RKO (cell line): ENCODE measurements at regions not wholly inside any gene's neighbourhood (a gene's known extent, or its start where the extent isn't known, plus 50 kb on each side); places are given as distances from the start of the nearest gene placed in this dataset.

ENCODE experiments used
- DNase-seq: peaks from one replicate; pipeline ENCODE4 v3.0.0-alpha.2; 2016; ENCODE audit warnings: low spot score

DNA sequence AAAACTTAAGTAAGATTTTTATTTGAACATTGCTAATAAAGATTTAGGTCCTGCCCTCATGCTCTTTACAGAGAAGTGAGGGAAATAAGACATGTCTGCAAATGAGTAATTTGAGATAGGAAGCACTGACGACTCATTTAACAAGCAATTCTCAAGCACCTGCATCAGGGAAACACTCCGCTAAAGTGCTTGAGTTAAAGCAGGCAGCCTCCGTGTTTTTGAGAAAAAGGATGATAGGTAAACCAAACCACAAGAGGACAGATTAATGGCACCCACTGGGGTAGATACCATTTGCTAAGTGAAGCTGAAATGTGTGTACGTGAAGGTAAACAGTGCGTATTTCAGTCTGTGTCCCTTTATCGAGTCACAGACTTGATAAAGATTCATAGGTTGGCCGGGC is 184.6 kb upstream of the CARD18 start:
- DNase-seq = no peak

DNA sequence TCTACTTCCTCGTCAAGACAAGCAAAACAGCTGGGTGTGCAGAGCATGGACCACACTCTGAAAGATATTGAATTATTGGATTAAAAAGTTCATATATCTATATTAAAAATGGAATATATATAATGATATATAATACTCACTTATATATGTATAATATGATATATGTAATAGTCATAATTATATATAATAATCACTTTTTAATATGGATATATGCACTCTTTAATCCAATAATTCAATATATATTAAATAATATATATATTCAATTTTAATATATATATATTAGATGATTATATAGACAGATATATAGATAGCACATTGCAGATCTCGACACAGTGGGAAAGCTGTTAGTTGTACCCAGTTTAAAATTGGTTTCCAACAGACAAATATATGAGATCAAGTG is 182.1 kb upstream of the CARD18 start:
- DNase-seq = no peak

DNA sequence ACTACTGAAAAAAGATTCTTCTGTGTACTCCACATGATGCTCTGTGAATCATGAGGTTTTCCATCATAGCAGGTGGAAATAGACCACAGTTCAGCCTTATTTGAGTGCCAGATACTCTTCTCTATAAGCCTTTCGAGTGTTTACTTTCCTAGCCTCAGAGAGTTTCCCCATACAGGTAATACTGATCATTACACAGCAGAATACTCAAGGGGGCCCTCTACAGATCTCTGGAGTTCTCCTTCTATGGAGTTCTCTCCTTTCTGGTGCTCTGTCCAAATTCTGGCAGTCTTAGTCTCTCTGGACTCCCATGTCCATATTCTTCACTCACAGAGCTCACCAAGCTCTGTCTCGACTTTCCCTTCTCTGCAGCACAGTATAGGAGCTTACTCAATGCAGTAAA is 175.7 kb upstream of the CARD18 start:
- no peak for DNase-seq

DNA sequence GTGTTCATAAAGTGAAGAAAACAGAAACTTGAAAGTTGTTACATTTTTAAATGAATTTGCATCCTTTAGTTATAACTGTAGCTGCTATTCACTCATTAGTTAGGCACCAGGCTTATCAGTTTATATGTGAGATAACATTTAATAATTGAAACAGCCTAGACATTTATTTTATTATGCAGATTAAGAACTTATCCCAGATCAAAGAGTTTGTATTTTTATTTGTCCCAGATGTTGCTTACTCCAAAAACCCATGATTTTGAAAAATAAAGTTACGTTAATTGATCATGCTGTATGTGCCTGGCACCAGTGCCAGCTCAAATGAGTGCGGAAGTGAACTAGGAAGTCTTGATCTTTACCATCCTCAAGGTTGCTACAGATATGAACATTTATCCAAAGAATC is 172.7 kb upstream of the CARD18 start:
- no peak for DNase-seq

DNA sequence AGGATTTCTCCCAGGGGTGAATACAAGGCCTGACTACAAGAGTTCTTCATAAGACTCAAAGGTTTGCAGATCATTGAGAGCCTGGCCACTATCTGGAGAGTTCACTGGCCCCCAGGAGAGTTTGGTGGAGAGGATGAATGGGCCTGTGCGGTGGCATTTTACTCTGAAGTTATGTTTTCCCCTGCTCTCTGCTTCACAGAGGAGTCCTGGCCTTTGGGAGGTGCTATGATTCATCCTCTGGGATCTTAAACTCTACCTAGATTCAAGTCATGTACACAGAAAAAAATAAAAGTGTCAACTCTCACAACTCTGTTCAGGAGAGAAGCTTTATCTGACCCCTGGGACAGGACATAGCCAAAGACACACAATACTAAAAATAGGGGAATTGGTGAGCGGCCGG is 159.1 kb upstream of the CARD18 start:
- DNase-seq = no peak

DNA sequence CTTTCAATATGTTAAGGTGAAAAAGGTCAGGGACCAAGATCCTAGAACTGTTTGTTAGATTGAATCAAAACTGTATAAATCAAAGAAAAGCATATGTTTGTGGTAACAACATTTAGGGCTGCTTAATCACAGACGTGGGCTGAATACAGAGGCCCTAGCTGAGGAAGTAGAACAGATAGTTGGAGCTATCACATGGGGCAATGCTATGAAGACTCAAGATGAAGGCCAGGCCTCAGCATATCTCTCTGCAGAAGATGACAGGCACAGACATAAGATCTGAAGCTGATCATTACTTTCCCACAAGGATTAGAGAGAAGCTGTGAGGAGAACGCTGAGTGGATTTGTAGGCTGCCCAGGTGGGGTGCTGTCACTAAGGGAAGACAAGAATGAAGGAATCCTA is 158.6 kb upstream of the CARD18 start:
- DNase-seq = no peak

DNA sequence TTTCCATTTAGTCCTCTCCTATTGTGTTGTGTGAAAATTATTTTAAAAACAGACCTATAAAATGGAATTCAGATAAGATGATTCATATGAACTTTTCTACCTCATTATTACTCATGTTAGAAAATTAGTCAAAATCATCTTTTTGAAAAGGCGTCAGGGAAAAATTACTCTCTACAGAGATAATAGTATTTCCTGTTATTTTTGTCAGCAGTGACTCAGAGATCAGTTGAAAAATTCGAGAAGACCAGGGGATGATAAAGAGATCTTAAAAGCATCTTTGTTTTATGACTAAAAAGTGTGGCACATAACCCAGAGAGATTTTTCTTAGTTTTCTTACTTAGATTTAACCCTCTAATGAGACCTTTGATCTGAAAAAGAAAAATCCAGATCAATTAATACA is 157.9 kb upstream of the CARD18 start:
- peak; percentile 49 for DNase-seq

DNA sequence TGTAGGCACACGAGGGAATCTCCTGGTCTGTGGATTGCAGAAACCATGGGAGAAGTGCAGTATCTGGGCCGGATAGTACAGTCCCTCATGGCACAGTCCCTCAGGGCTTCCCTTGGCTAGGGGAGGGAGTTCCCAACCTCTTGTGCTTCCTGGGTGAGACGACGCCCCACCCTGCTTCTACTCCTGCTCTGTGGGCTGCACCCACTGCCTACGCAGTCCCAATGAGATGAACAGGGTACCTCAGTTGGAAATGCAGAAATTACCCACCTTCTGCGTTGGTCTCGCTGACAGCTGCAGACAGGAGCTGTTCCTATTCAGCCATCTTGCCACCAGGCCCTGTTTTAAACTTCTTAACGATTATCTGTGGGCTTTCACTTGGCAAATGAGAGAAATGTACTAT is 157.2 kb upstream of the CARD18 start:
- DNase-seq = no peak

DNA sequence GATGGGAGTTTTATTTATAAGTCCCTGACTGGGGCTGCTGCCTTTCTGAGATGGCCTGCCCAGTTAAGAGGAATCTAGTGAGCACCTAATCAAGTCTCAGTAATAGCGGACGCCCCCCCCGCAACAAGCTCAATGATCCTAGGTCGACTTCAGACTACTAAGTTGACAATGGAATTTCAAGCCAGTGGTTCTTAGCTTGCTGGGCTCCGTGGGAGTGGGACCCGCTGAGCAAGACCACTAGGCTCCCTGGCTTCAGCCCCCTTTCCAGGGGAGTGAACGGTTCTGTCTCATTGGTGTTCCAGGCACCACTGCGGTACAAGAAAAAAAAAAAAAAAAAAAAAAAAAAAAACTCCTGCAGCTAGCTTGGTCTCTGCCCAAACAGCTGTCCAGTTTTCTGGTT is 156.8 kb upstream of the CARD18 start:
- no peak for DNase-seq

DNA sequence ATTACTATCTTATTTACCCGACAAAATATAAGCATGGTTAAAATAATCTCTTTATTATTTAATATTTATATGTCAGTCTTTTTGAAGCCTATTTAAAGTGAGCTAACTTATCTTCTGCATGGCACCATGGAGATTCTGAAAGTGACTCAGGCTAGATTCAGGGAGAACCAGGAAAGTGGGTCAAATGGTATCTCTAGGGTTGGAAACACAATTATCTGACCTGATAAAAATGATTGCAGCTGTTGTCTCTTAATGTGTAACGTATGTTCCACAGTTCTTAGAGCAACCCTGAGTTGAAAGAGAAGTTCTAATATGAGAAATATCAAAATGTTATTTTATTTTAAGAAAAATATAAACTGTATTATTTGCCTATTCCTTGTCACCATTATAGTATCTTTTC is 143.1 kb upstream of the CARD18 start:
- no peak for DNase-seq

DNA sequence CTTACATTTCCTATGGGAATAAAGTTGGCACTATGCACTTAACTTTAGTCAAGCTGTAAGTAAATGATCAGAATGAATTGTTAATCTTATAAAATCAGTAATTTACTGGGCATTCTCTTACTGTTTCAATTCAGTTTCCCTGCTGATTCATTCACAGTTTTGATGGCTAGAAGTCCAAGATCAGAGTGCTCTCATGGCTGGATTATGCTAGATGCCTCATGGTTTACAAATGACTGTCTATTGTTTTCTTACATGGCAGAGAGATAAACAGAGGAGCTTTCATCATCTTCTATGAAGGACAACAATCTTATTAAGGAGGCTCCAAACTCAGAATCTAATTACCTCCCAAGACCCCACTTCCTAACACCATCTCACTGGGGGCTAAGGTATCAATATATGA is 135.1 kb upstream of the CARD18 start:
- DNase-seq = no peak

DNA sequence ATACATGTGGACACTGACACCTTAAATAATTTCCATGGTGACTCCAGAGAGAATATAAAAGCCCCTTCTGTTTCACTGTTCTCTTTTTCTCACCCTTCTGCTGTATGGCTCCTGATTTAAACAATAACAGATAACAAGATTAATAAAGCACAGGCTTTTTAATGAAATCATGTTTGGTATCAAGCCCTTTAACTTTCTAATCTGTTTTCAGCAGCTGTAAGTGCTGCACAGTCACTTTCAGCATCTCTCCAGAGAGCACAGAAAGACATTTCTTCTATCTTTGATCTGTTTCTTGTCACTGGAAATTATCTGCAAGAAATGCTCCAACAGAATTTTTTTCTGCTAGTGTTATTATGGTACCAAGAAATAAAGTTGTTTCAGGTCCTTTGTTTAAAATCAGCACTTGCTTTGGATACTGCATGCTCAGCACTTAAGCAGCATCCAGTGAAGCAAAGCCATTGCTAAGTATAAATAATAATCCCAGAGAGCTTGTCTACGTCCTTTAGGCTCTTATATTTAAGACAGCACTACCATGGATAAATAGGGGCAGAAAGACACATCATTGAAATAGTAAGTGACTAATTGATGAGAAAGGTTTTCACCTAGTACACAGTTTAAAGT is 134.2 kb upstream of the CARD18 start:
- DNase-seq = no peak

DNA sequence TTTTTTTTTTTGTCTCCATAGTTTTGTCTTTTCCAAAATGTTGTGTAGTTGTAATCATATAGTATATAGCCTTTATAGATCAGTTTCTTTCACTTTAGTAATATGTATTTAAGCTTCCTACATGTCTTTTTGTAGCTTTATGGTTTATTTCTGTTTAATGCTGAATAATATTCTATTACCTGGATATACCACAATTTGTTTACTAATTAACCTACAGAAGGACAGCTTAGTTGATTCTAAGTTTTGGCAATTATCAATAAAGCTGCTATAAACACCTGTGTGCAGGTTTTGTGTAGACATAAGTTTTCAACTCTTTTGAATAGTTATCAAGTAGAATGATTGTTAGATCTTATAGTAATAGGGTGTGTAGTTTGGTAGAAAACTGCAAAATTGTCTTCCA is 130.3 kb upstream of the CARD18 start:
- DNase-seq = no peak

DNA sequence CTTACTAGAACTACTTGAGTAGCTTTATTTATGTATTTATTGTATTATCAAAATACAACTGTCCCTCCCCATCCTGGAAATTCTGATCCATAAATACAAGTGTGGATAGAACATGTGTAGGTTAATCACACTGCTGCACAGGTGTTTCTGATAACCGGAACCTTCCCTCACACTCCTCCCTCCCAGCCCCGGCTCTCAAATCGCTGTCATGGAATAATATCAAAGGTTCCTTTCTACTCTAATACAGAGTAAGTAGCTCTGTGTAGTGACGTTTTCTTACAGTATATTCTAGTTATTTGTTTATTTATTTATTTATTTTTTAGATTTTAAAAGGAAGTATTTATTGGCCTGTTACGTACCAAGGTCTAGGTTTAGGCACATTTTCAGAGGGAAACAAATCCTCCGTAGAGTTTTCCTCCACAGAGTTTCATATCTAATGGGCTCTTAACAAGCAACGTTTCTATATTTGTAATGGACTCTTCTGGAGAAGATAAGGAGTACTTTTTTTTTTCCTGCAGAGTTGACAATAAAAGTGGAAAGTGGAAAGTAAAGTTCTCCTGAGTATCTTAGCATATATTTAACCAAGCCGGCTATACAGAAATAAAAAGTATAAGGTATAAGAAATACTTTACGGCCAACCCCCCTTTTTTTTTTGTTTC is 129.0 kb upstream of the CARD18 start:
- no peak for DNase-seq

DNA sequence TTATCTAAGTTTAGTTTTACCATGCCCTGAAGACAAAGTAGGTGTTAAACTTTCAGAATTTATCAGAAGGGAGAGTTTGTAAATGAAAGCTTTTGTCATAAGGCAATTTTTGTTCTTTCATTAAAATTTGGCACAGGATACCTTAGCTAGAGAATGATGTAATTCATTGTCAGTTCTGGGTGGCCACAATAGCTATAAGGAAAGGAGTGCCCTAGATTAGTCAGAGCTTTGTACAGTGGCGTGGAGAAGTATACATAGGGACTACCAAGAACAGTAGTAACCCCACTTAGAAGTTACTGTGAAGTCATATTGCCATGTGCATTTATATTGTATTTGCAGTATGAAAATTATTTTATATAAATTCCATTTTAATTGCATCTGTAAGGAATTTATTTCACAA is 126.3 kb upstream of the CARD18 start:
- no peak for DNase-seq

DNA sequence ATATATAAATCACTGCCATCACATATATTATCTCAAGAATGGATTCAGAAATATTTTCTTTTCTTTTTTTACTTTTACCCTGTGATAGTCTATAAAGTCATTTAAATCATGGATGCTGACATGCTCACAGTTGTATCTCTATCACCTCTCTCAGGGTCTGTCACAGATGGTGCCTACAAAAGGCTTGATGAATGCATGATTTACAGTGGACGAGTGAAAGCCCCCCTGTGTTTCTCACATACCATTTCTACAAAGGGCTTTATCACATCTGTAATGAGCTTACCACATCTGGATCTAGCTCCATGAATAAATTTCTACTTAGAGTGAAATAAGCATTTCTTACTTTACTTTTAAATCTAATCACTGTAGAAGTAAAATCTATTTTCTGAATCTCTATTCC is 121.4 kb upstream of the CARD18 start:
- no peak for DNase-seq

DNA sequence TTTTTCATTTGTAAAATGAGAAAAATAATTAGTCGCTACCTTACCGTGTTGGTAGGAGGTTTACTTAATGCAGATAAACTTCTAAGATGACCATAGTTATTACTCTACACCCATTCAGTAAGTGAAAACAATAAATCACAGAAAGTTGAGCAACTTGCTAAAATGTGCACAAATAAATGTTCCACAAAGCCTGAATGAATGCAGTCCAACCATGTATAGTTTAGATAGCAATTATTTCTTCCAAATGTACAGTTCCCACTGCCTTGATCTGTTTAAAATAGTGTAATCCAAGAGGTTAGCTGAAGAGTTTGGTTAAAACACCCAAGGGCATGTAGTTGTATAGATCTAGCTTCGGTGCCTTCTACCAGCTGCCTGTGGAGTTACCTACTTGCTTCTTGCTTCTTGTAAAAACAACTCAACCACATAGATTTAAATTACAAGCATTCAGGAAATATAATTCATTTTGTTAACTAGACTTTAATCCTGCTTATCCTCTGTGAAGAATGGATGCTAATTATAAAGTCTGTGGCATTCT is 106.3 kb upstream of the CARD18 start:
- no peak for DNase-seq

DNA sequence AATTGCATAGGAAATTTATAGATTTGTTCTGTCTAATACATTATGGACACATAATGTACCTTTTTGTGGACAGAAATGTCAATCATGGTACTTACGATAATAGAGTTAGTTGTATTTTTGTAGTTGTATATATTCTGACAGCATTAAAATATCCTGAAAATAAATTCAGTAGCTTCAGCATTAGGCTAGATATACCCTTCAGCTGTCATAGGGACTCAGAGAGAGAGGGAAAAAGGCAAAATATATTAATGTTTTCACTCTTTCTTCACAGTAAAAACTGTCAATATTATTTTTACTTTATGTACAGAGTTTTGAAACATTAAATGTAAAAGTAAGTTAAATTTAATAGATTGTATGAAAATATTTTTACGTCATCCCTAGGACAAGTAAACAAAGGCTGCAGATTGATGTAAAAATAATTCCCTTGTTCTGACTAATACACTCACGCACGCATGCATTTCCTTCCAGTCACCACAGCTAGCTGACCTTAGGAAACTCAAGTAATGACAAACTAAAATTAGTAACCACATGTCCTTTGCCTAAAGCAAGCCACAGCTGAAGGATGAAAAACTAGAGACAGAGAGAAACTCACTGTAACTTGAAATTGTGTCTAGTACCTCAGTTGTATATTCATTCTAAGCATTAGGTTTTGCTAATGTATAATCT is 104.7 kb upstream of the CARD18 start:
- peak; percentile 91 for DNase-seq

DNA sequence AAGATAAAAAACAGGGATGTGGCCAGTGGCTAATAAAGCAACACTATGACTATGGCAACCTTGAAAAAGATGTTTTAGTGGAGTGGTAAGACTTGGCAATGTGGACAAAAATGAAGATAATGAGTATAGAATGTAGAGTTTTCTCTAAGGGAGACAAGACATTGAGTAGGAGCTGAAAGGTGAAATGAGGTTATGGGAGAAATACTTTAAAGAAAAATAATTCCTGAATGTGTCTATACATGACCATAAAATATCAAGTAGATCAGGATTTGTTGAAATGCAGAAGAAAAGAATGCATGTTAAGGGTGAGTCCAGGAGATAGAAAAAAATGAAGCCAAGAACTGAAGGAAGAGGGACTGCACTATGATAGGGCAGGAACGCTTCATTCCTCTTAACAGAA is 101.6 kb upstream of the CARD18 start:
- no peak for DNase-seq

DNA sequence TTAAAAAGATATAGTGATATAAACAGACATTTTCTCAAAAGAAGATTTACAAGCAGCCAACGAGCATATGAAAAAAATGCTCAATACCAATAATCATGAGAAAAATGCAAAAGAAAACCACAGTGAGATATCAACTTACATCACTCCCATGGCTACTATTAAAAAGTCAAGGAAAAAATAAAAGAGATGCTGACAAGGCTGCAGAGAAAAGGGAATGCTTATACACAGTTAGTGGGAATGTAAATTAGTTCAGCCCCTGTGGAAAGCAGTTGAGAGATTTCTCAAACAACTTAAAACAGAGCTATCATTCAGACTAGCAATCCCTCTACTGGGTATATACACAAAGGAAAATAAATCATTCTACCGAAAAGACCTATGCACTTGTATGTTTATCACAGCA is 97.1 kb upstream of the CARD18 start:
- no peak for DNase-seq

DNA sequence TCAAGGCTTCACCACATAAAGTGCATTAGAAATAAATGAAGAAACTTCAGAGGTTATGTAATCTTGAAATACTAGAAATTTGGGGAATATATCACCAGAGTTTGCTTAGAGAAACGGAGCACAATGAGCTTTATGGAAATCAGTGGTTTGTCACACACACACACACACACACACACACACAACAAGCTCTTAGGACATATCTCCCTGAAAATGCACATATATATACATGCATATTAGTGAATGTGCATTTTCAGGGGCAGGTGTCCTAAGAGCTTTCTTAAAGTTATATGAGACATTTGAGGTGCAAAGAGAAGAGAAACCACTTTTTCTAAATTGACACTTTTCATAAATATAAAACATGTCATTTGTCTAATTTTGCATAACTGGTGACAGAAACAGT is 93.7 kb upstream of the CARD18 start:
- no peak for DNase-seq

DNA sequence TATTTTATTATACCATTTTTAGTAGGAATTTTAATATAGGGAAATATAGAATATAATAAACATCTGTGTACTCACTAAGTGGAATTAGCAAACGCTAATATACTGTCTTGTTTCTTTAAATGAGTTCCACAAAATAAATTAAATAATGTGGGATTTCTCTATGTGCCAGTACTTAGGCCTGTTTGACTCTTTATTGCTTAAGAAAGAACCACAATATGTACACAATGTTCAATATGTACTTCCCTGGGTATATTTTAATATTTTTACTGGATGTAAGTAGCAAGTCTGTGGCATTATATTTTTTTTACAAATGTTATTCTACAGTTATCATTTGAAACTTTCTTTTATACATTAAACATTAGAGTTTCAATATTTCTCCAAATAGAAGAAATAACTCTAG is 92.5 kb upstream of the CARD18 start:
- DNase-seq = no peak

DNA sequence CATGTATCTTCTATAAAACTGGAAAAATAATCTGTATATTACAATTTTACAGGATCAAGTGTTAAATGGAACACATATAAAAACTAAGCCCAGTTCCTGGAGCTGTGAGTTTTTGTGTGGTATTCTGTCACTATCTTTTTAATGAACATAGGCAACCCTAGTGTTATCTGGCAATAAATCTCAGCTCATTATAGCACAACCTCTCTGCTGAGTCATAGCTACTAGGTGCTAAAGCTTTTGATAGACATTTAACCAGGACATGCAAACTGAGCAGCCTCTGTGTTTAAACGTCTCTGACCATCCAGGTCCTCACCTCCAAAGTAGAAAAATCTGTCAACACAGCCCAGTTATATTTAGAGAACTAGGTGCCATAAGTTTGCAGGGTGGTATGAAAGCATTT is 91.0 kb upstream of the CARD18 start:
- DNase-seq = no peak

DNA sequence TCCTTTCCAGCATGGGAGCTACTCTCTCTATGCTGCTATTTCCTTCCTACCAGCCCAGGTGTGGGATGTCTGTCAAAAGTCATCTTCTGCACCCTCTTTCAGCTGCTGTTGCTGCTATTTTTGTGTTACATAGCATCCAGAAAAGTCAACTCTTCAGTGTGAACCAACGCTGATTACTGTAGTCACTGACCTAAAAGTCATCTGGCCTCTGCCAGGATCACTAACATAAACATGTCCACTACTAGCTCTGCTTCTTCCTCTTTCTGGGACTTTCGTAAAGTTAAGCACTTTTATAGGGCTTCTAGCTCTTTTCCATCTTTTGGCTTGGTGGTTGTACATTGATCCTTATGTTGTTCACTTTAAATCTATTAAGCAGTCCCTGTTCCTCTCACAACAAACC is 90.2 kb upstream of the CARD18 start:
- no peak for DNase-seq
